Memory B cell (primary cell): ENCODE measurements at regions not wholly inside any gene's neighbourhood (a gene's known extent, or its start where the extent isn't known, plus 50 kb on each side); places are given as distances from the start of the nearest gene placed in this dataset.

Experiments used
- ATAC-seq: fragments of 150-1000 bp; cut with Tn5 transposase; 2 replicates; pipeline ENCODE4 v1.10.0; 2021; ENCODE audit warnings: low read depth, mild to moderate bottlenecking, moderate library complexity
- DNase-seq, 2 donors: peaks; one replicate each; pipeline ENCODE4 v3.0.0; 2022; ENCODE audit warnings: low spot score in 2 of 2
- H3K27ac Mint-ChIP-seq: one replicate; pipeline ENCODE4 v1.8.0; 2022; ENCODE audit warnings: mild to moderate bottlenecking, moderate library complexity, mixed read lengths
- H3K27me3 Mint-ChIP-seq: one replicate; pipeline ENCODE4 v1.8.0; 2022; ENCODE audit warnings: mixed read lengths
- H3K36me3 Mint-ChIP-seq: one replicate; pipeline ENCODE4 v1.8.0; 2022; ENCODE audit warnings: mild to moderate bottlenecking, mixed read lengths
- H3K4me1 Mint-ChIP-seq: one replicate; pipeline ENCODE4 v1.8.0; 2022; ENCODE audit warnings: mixed read lengths
- H3K4me3 Mint-ChIP-seq: one replicate; pipeline ENCODE4 v1.8.0; 2022; ENCODE audit warnings: mild to moderate bottlenecking, moderate library complexity, mixed read lengths
- H3K9me3 Mint-ChIP-seq: one replicate; pipeline ENCODE4 v1.8.0; 2022; ENCODE audit warnings: mixed read lengths

DNA sequence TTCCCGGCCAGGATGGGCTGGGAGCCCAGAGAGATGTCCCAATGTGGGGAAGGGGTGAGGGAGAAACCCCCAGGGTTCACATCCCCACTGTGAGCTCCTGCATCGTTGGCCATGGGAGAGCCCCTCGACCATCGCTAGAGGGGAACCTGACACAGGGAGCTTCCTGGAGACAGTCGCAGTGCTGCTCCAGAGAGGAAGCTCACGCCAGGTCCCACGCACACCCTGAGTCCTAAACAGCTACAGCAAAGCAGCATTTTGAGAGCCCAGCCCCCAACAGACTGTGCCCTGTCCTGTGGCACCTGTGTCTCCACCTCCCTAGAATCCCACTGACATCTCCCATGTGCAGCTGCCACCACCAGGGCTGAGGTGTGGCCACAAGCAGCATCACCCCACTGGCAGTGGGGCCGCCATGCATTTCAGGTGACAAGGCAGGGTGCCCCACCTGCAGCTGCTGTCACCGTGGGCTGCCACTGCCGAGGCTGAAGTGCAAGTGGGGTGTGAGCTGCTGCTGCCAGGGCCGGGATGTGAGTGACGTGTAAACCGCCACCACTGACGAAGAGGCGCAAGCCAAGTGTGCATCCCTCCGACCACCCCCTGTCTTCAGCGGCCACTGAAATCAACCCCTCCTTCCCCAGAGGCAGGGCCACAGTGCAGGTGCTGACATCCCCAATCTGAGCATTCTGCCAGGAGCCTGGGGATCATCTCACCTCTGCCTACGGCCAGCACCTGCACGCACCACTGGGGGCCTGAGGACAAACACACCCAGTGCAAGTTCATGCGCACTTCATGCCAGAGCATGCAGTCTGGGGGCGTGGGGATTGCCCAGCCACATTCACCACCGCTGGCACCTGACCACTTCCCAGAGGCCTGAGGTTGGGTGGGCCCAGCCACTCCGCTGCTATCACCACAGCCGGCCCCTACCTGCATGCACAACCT lies 467.7 kb upstream of the SALL3 start:
- Mint-ChIP-seq H3K27ac (no peak overlapping the region), H3K4me1 (no peaks in the 10 kb centered on the region), H3K27me3 (peaks cover 4% of the 10 kb centered on the region), H3K36me3 (no peaks in the 10 kb centered on the region), H3K4me3 (no peak overlapping the region), H3K9me3 (peaks cover 8% of the 10 kb centered on the region)
- ATAC-seq = no peak
- no peak for DNase-seq

GRCh38 chr18:78514910-78515670 lies 464.5 kb upstream of the SALL3 start:
- H3K4me1 Mint-ChIP-seq = no peaks in the 10 kb centered on the region
- H3K4me3 Mint-ChIP-seq = no peak overlapping the region
- no peak overlapping the region for H3K27ac Mint-ChIP-seq
- H3K9me3 Mint-ChIP-seq = no peaks in the 10 kb centered on the region
- no peak for ATAC-seq
- DNase-seq = no peak
- H3K27me3 Mint-ChIP-seq = peaks cover 5% of the 10 kb centered on the region
- H3K36me3 Mint-ChIP-seq = no peaks in the 10 kb centered on the region

DNA sequence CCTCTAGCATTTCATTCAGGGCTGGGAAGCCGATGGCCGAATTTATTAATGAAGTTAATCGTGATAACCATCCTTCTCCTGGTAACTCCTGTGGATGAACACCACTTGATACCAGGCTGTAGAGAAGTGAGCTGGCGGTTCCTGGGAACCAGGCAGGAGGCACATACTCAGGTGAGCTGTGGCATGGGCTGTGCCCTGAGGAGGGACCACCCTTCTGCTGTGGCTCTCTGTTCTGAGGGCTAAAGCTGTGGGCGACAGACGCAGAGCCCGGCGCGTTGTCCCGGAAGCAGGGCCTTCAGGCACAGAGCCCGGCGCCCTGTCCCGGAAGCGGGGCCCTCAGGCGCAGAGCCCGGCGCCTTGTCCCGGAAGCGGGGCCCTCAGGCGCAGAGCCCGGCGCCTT lies 462.3 kb upstream of the SALL3 start:
- H3K27ac Mint-ChIP-seq = no peak overlapping the region
- DNase-seq = no peak
- ATAC-seq = no peak
- H3K27me3 Mint-ChIP-seq = peaks cover 4% of the 10 kb centered on the region
- no peaks in the 10 kb centered on the region for H3K4me1 Mint-ChIP-seq
- H3K9me3 Mint-ChIP-seq = no peaks in the 10 kb centered on the region
- H3K36me3 Mint-ChIP-seq = no peaks in the 10 kb centered on the region
- H3K4me3 Mint-ChIP-seq = no peak overlapping the region

DNA sequence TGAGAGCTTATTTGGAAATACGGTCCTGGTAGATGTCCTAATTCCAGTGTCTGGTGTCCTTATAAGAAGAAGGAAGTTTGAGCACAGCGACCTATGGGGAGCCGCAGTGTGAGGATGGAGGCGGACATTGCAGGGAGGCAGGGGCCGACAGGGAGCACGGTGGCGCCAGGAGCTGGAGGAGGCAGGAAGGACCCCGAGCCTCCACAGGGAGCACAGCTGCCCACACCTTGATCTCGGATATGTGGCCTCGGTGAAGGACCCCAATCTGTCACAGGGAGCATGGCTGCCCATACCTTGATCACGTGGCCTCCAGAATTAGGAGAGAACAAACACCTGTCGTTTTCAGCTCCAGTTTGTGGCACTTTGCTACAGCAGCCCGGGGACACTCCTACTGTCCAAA lies 461.6 kb upstream of the SALL3 start:
- ATAC-seq (no peak), DNase-seq (no peak)
- Mint-ChIP-seq H3K4me1 (no peaks in the 10 kb centered on the region), H3K27me3 (peaks cover 4% of the 10 kb centered on the region), H3K4me3 (no peak overlapping the region), H3K9me3 (no peaks in the 10 kb centered on the region), H3K36me3 (no peaks in the 10 kb centered on the region), H3K27ac (no peak overlapping the region)

GRCh38 chr18:78518805-78519204 lies 460.8 kb upstream of the SALL3 start:
- ATAC-seq (no peak), DNase-seq (no peak)
- Mint-ChIP-seq H3K4me1 (no peaks in the 10 kb centered on the region), H3K36me3 (no peaks in the 10 kb centered on the region), H3K4me3 (no peak overlapping the region), H3K27ac (no peak overlapping the region), H3K9me3 (no peaks in the 10 kb centered on the region), H3K27me3 (peaks cover 4% of the 10 kb centered on the region)

DNA sequence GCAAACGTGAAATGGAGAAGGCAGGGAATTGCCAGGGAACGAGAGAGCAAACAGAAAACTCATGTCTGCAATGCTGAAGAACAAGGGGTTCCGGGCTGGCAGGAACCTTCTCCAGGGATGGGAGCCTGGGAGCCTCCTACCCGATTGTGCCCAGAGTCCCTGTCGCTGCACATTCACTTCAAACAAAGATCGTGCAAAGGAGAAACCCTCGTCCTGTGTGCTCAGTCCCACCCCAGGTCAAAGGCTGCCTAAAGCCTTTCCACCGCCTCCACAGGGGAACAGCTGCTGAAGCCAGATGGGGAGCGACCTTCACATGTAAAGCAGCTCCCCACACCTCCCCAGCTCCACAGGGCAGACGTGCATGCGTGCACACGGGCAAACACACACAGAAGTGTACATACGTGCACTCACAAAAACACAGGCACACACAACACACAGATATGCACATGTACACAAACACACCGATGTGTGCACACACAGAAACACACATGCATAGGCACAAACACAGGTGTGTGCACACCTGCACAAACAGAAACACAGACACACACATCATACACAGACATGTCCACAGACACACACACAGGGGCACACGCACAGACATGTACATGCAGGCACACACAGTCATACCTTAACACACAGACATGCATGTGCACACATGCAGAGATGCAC lies 460.1 kb upstream of the SALL3 start:
- DNase-seq (no peak), ATAC-seq (no peak)
- Mint-ChIP-seq H3K4me1 (no peaks in the 10 kb centered on the region), H3K9me3 (peaks cover 5% of the 10 kb centered on the region), H3K36me3 (no peaks in the 10 kb centered on the region), H3K27ac (no peak overlapping the region), H3K4me3 (no peak overlapping the region), H3K27me3 (peaks cover 4% of the 10 kb centered on the region)

- Mint-ChIP-seq H3K27me3 (peaks cover 4% of the 10 kb centered on the region), H3K4me3 (no peak overlapping the region), H3K27ac (no peak overlapping the region), H3K36me3 (no peaks in the 10 kb centered on the region), H3K9me3 (peaks cover 7% of the 10 kb centered on the region), H3K4me1 (no peaks in the 10 kb centered on the region)
- DNase-seq (no peak), ATAC-seq (no peak)
Measured at GRCh38 chr18:78521136-78521535, 458.5 kb upstream of the SALL3 start.

GRCh38 chr18:78521744-78522143 lies 457.9 kb upstream of the SALL3 start:
- Mint-ChIP-seq H3K4me3 (no peak overlapping the region), H3K9me3 (peaks cover 7% of the 10 kb centered on the region), H3K27me3 (peaks cover 4% of the 10 kb centered on the region), H3K4me1 (no peaks in the 10 kb centered on the region), H3K27ac (no peak overlapping the region), H3K36me3 (no peaks in the 10 kb centered on the region)
- ATAC-seq (no peak), DNase-seq (no peak)

GRCh38 chr18:78522507-78522906 lies 457.1 kb upstream of the SALL3 start:
- H3K4me1 Mint-ChIP-seq = no peaks in the 10 kb centered on the region
- no peak for ATAC-seq
- H3K9me3 Mint-ChIP-seq = peaks cover 7% of the 10 kb centered on the region
- no peak overlapping the region for H3K4me3 Mint-ChIP-seq
- no peaks in the 10 kb centered on the region for H3K36me3 Mint-ChIP-seq
- no peak overlapping the region for H3K27ac Mint-ChIP-seq
- peaks cover 4% of the 10 kb centered on the region for H3K27me3 Mint-ChIP-seq
- DNase-seq = no peak

DNA sequence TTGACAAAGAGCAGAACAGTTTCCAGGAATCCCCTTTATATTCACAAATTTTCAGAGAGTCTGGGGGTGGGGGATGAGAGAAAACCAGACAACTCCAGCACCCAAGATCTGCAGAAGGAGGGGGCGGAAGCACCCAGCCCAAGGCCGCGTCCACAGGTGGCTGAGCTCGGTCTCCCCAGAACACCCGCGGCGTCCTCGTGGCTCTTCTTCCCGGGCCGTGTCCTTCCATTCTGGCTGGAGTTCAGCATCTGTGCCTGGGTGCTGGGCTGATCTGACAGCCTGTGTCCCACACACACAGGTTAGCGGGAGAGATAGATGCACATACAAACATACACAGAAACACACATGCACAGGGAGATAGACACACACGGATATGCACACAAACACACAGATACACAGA lies 455.8 kb upstream of the SALL3 start:
- no peak for DNase-seq
- Mint-ChIP-seq H3K9me3 (peaks cover 7% of the 10 kb centered on the region), H3K36me3 (no peaks in the 10 kb centered on the region), H3K27me3 (peaks cover 4% of the 10 kb centered on the region), H3K4me1 (no peaks in the 10 kb centered on the region), H3K27ac (no peak overlapping the region), H3K4me3 (no peak overlapping the region)
- no peak for ATAC-seq

DNA sequence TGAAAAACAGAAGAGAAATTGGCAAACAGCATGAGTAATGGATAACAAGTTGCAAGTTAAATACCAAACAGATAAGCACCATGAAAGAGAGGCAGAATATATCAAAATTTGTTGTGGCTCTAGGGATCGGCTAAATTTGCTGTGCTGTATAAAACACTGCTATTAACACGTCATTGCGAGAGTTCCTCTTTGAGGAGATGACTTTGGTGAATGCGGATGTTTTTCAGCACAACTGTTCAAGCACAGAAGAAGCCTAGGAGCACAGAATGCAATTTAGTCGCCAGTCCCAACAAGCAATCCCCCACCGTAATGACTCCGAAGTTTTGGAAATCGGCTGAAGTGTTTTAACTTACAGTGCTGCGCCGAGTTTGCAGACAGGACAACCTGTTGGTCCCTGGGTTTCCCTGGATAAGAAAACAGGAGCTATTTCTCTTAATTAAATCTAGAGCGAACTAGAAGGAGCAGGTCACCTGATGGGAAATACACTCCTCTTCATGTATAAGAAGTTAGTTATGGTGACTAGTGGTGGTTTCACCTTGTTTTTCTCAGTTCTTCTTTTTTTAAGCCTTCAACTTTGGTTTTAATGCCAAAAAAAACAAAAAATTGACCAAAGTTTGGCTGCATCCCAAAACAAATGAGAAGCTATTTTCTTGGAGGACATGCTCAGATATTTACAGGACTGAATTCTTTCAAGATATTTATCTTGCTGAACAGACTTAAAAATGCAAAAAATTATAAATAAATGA lies 454.1 kb upstream of the SALL3 start:
- peaks cover 7% of the 10 kb centered on the region for H3K9me3 Mint-ChIP-seq
- H3K4me1 Mint-ChIP-seq = no peaks in the 10 kb centered on the region
- DNase-seq (no peak), ATAC-seq (peak; percentile 69)
- H3K27ac Mint-ChIP-seq = no peak overlapping the region
- H3K27me3 Mint-ChIP-seq = no peaks in the 10 kb centered on the region
- no peaks in the 10 kb centered on the region for H3K36me3 Mint-ChIP-seq
- H3K4me3 Mint-ChIP-seq = no peak overlapping the region

DNA sequence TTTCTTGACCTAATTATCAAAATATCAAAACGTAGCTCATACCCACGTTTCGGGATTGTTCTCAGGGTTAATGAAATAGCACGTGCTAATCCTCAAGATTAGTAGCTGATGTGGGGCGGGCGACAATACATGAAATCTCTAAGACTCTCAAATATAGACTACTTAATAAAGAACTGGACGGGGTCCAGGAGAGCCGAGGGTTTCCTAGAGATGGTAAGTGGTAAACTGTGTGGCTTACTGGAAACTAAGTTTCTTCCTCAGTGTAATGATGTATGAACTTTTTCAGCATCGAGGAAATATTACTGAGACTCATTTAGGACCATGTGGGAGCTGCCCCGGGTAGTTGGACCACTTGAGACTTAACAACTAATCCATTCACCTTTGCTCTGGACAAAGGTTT lies 453.3 kb upstream of the SALL3 start:
- Mint-ChIP-seq H3K27me3 (no peaks in the 10 kb centered on the region), H3K4me3 (no peak overlapping the region), H3K9me3 (peaks cover 10% of the 10 kb centered on the region), H3K27ac (no peak overlapping the region), H3K4me1 (no peaks in the 10 kb centered on the region), H3K36me3 (no peaks in the 10 kb centered on the region)
- DNase-seq (no peak), ATAC-seq (no peak)

GRCh38 chr18:78526923-78527711 lies 452.5 kb upstream of the SALL3 start:
- Mint-ChIP-seq H3K4me1 (no peaks in the 10 kb centered on the region), H3K9me3 (peaks cover 10% of the 10 kb centered on the region), H3K36me3 (no peaks in the 10 kb centered on the region), H3K4me3 (no peak overlapping the region), H3K27me3 (no peaks in the 10 kb centered on the region), H3K27ac (no peak overlapping the region)
- DNase-seq (no peak), ATAC-seq (no peak)
